ENCODE measurements at regions not wholly inside any gene's neighbourhood (a gene's known extent, or its start where the extent isn't known, plus 50 kb on each side); places are given as distances from the start of the nearest gene placed in this dataset.

GRCh38 chr2:176531608-176532007, 262.4 kb downstream of the MTX2 start:
- no peak overlapping the region for H3K4me3 Mint-ChIP-seq (ENCODE audit: low read depth)
- peaks cover 26% of the 10 kb centered on the region for H3K27me3 Mint-ChIP-seq (ENCODE audit: low read depth)
- no peaks in the 10 kb centered on the region for H3K36me3 Mint-ChIP-seq (ENCODE audit: low read depth)
- no peak for DNase-seq (ENCODE audit: low spot score)
- intact Hi-C loops (cut with micrococcal nuclease), result no loop called here
- no peaks in the 10 kb centered on the region for H3K9me3 Mint-ChIP-seq
- H3K4me1 Mint-ChIP-seq (ENCODE audit: low read depth), result no peaks in the 10 kb centered on the region
- no peak overlapping the region for H3K27ac Mint-ChIP-seq

- Mint-ChIP-seq H3K9me3 (no peaks in the 10 kb centered on the region), H3K27ac (no peak overlapping the region), H3K4me3 (ENCODE audit: low read depth) (no peak overlapping the region), H3K4me1 (ENCODE audit: low read depth) (no peaks in the 10 kb centered on the region), H3K36me3 (ENCODE audit: low read depth) (no peaks in the 10 kb centered on the region), H3K27me3 (ENCODE audit: low read depth) (peaks cover 21% of the 10 kb centered on the region)
- DNase-seq (ENCODE audit: low spot score), result no peak
- intact Hi-C loops (cut with micrococcal nuclease), result no loop called here
Measured at GRCh38 chr2:176533505-176534193, 264.4 kb downstream of the MTX2 start.

- intact Hi-C loops (cut with micrococcal nuclease), result no loop called here
- Mint-ChIP-seq H3K36me3 (ENCODE audit: low read depth) (no peaks in the 10 kb centered on the region), H3K27me3 (ENCODE audit: low read depth) (peaks cover 17% of the 10 kb centered on the region), H3K4me1 (ENCODE audit: low read depth) (no peaks in the 10 kb centered on the region), H3K9me3 (no peaks in the 10 kb centered on the region), H3K4me3 (ENCODE audit: low read depth) (no peak overlapping the region), H3K27ac (no peak overlapping the region)
- no peak for DNase-seq (ENCODE audit: low spot score)
Measured at GRCh38 chr2:176534798-176535466, 265.7 kb downstream of the MTX2 start.

GRCh38 chr2:176535467-176536113, 266.3 kb downstream of the MTX2 start:
- peaks cover 16% of the 10 kb centered on the region for H3K27me3 Mint-ChIP-seq (ENCODE audit: low read depth)
- no peak for DNase-seq (ENCODE audit: low spot score)
- H3K36me3 Mint-ChIP-seq (ENCODE audit: low read depth), result no peaks in the 10 kb centered on the region
- H3K9me3 Mint-ChIP-seq, result no peaks in the 10 kb centered on the region
- intact Hi-C loops (cut with micrococcal nuclease), result no loop called here
- H3K27ac Mint-ChIP-seq, result no peak overlapping the region
- no peaks in the 10 kb centered on the region for H3K4me1 Mint-ChIP-seq (ENCODE audit: low read depth)
- H3K4me3 Mint-ChIP-seq (ENCODE audit: low read depth), result no peak overlapping the region

GRCh38 chr2:176536439-176537133, 267.3 kb downstream of the MTX2 start:
- no peak for DNase-seq (ENCODE audit: low spot score)
- no peaks in the 10 kb centered on the region for H3K4me1 Mint-ChIP-seq (ENCODE audit: low read depth)
- no peaks in the 10 kb centered on the region for H3K9me3 Mint-ChIP-seq
- intact Hi-C loops (cut with micrococcal nuclease), result no loop called here
- H3K27ac Mint-ChIP-seq, result no peak overlapping the region
- H3K36me3 Mint-ChIP-seq (ENCODE audit: low read depth), result no peaks in the 10 kb centered on the region
- H3K4me3 Mint-ChIP-seq (ENCODE audit: low read depth), result no peak overlapping the region
- H3K27me3 Mint-ChIP-seq (ENCODE audit: low read depth), result peaks cover 18% of the 10 kb centered on the region

- intact Hi-C loops (cut with micrococcal nuclease), result no loop called here
- Mint-ChIP-seq H3K27me3 (ENCODE audit: low read depth) (peaks cover 21% of the 10 kb centered on the region), H3K4me1 (ENCODE audit: low read depth) (no peaks in the 10 kb centered on the region), H3K9me3 (no peaks in the 10 kb centered on the region), H3K27ac (no peak overlapping the region), H3K4me3 (ENCODE audit: low read depth) (no peak overlapping the region), H3K36me3 (ENCODE audit: low read depth) (no peaks in the 10 kb centered on the region)
- no peak for DNase-seq (ENCODE audit: low spot score)
Measured at GRCh38 chr2:176537932-176538331, 268.7 kb downstream of the MTX2 start.

GRCh38 chr2:176540995-176541394, 271.8 kb downstream of the MTX2 start:
- Mint-ChIP-seq H3K9me3 (no peaks in the 10 kb centered on the region), H3K4me3 (ENCODE audit: low read depth) (no peak overlapping the region), H3K27me3 (ENCODE audit: low read depth) (peaks cover 18% of the 10 kb centered on the region), H3K36me3 (ENCODE audit: low read depth) (no peaks in the 10 kb centered on the region), H3K27ac (no peak overlapping the region), H3K4me1 (ENCODE audit: low read depth) (no peaks in the 10 kb centered on the region)
- no peak for DNase-seq (ENCODE audit: low spot score)
- intact Hi-C loops (cut with micrococcal nuclease), result no loop called here

- no peak overlapping the region for H3K27ac Mint-ChIP-seq
- no peaks in the 10 kb centered on the region for H3K4me1 Mint-ChIP-seq (ENCODE audit: low read depth)
- H3K36me3 Mint-ChIP-seq (ENCODE audit: low read depth), result no peaks in the 10 kb centered on the region
- H3K9me3 Mint-ChIP-seq, result no peaks in the 10 kb centered on the region
- no peak for DNase-seq (ENCODE audit: low spot score)
- H3K27me3 Mint-ChIP-seq (ENCODE audit: low read depth), result peaks cover 20% of the 10 kb centered on the region
- intact Hi-C loops (cut with micrococcal nuclease), result no loop called here
- no peak overlapping the region for H3K4me3 Mint-ChIP-seq (ENCODE audit: low read depth)
Measured at GRCh38 chr2:176542476-176542875, 273.2 kb downstream of the MTX2 start.

- H3K36me3 Mint-ChIP-seq (ENCODE audit: low read depth), result no peaks in the 10 kb centered on the region
- H3K27ac Mint-ChIP-seq, result no peak overlapping the region
- H3K27me3 Mint-ChIP-seq (ENCODE audit: low read depth), result peaks cover 23% of the 10 kb centered on the region
- no peak overlapping the region for H3K4me3 Mint-ChIP-seq (ENCODE audit: low read depth)
- H3K9me3 Mint-ChIP-seq, result no peaks in the 10 kb centered on the region
- intact Hi-C loops (cut with micrococcal nuclease), result no loop called here
- H3K4me1 Mint-ChIP-seq (ENCODE audit: low read depth), result no peaks in the 10 kb centered on the region
- no peak for DNase-seq (ENCODE audit: low spot score)
Measured at GRCh38 chr2:176544557-176544956, 275.3 kb downstream of the MTX2 start.

GRCh38 chr2:176544991-176545956, 276.0 kb downstream of the MTX2 start:
- no peaks in the 10 kb centered on the region for H3K4me1 Mint-ChIP-seq (ENCODE audit: low read depth)
- no peaks in the 10 kb centered on the region for H3K9me3 Mint-ChIP-seq
- H3K36me3 Mint-ChIP-seq (ENCODE audit: low read depth), result no peaks in the 10 kb centered on the region
- H3K27ac Mint-ChIP-seq, result no peak overlapping the region
- intact Hi-C loops (cut with micrococcal nuclease), result no loop called here
- H3K27me3 Mint-ChIP-seq (ENCODE audit: low read depth), result peaks cover 23% of the 10 kb centered on the region
- DNase-seq (ENCODE audit: low spot score), result no peak
- no peak overlapping the region for H3K4me3 Mint-ChIP-seq (ENCODE audit: low read depth)

- Mint-ChIP-seq H3K27ac (no peak overlapping the region), H3K4me1 (ENCODE audit: low read depth) (no peaks in the 10 kb centered on the region), H3K9me3 (no peaks in the 10 kb centered on the region), H3K4me3 (ENCODE audit: low read depth) (no peak overlapping the region), H3K36me3 (ENCODE audit: low read depth) (no peaks in the 10 kb centered on the region), H3K27me3 (ENCODE audit: low read depth) (peaks cover 20% of the 10 kb centered on the region)
- no peak for DNase-seq (ENCODE audit: low spot score)
- intact Hi-C loops (cut with micrococcal nuclease), result no loop called here
Measured at GRCh38 chr2:176546550-176546949, 277.3 kb downstream of the MTX2 start.

GRCh38 chr2:176552501-176553135, 283.4 kb downstream of the MTX2 start:
- Mint-ChIP-seq H3K9me3 (no peaks in the 10 kb centered on the region), H3K27ac (no peak overlapping the region), H3K4me1 (ENCODE audit: low read depth) (peaks cover 11% of the 10 kb centered on the region), H3K36me3 (ENCODE audit: low read depth) (no peaks in the 10 kb centered on the region), H3K4me3 (ENCODE audit: low read depth) (no peak overlapping the region), H3K27me3 (ENCODE audit: low read depth) (peaks cover 45% of the 10 kb centered on the region)
- intact Hi-C loops (cut with micrococcal nuclease), result loop anchor here (5.0 kb wide), 1 partner anchor 80 kb away; no protein-coding TSS in a partner anchor
- no peak for DNase-seq (ENCODE audit: low spot score)
